ENCODE measurements at regions not wholly inside any gene's neighbourhood (a gene's known extent, or its start where the extent isn't known, plus 50 kb on each side); places are given as distances from the start of the nearest gene placed in this dataset.
A peak's percentile ranks its signal among the peaks of the same experiment; 100 is the strongest.

GRCh38 chr6:156647140-156647784 is 129.9 kb upstream of the ARID1B start:
- Mint-ChIP-seq H3K27ac (no peak overlapping the region), H3K4me3 (peak overlapping the region; percentile 5), H3K4me1 (peaks cover 18% of the 10 kb centered on the region), H3K36me3 (ENCODE audit: low read depth) (no peaks in the 10 kb centered on the region), H3K9me3 (no peaks in the 10 kb centered on the region), H3K27me3 (peaks cover 19% of the 10 kb centered on the region)
- no peak for DNase-seq
- ATAC-seq: no peak

GRCh38 chr6:156646496-156646895 is 130.7 kb upstream of the ARID1B start:
- Mint-ChIP-seq H3K4me1 (peaks cover 18% of the 10 kb centered on the region), H3K4me3 (no peak overlapping the region), H3K36me3 (ENCODE audit: low read depth) (no peaks in the 10 kb centered on the region), H3K9me3 (no peaks in the 10 kb centered on the region), H3K27ac (no peak overlapping the region), H3K27me3 (peaks cover 19% of the 10 kb centered on the region)
- ATAC-seq: no peak
- no peak for DNase-seq

GRCh38 chr6:156645097-156645496 is 132.1 kb upstream of the ARID1B start:
- peaks cover 18% of the 10 kb centered on the region for H3K4me1 Mint-ChIP-seq
- ATAC-seq: no peak
- no peak for DNase-seq
- no peaks in the 10 kb centered on the region for H3K9me3 Mint-ChIP-seq
- H3K36me3 Mint-ChIP-seq (ENCODE audit: low read depth): no peaks in the 10 kb centered on the region
- H3K4me3 Mint-ChIP-seq: no peak overlapping the region
- no peak overlapping the region for H3K27ac Mint-ChIP-seq
- peaks cover 19% of the 10 kb centered on the region for H3K27me3 Mint-ChIP-seq

GRCh38 chr6:156639009-156639721 is 138.0 kb upstream of the ARID1B start:
- DNase-seq (no peak), ATAC-seq (no peak)
- Mint-ChIP-seq H3K36me3 (ENCODE audit: low read depth) (no peaks in the 10 kb centered on the region), H3K27me3 (no peaks in the 10 kb centered on the region), H3K4me3 (no peak overlapping the region), H3K27ac (no peak overlapping the region), H3K9me3 (no peaks in the 10 kb centered on the region), H3K4me1 (peaks cover 11% of the 10 kb centered on the region)

- Mint-ChIP-seq H3K27me3 (no peaks in the 10 kb centered on the region), H3K9me3 (no peaks in the 10 kb centered on the region), H3K4me3 (no peak overlapping the region), H3K36me3 (ENCODE audit: low read depth) (no peaks in the 10 kb centered on the region), H3K4me1 (peaks cover 13% of the 10 kb centered on the region), H3K27ac (no peak overlapping the region)
- ATAC-seq (no peak), DNase-seq (no peak)
Observed at GRCh38 chr6:156638581-156638980, 138.6 kb upstream of the ARID1B start.

GRCh38 chr6:156634951-156635371 is 142.2 kb upstream of the ARID1B start:
- no peaks in the 10 kb centered on the region for H3K27me3 Mint-ChIP-seq
- H3K27ac Mint-ChIP-seq: no peak overlapping the region
- ATAC-seq: no peak
- DNase-seq: no peak
- H3K36me3 Mint-ChIP-seq (ENCODE audit: low read depth): no peaks in the 10 kb centered on the region
- no peak overlapping the region for H3K4me3 Mint-ChIP-seq
- no peaks in the 10 kb centered on the region for H3K9me3 Mint-ChIP-seq
- peaks cover 17% of the 10 kb centered on the region for H3K4me1 Mint-ChIP-seq

- no peak for ATAC-seq
- no peak for DNase-seq
- Mint-ChIP-seq H3K27me3 (no peaks in the 10 kb centered on the region), H3K9me3 (no peaks in the 10 kb centered on the region), H3K36me3 (ENCODE audit: low read depth) (no peaks in the 10 kb centered on the region), H3K27ac (no peak overlapping the region), H3K4me3 (no peak overlapping the region), H3K4me1 (peaks cover 17% of the 10 kb centered on the region)
Observed at GRCh38 chr6:156634048-156634447, 143.1 kb upstream of the ARID1B start.

- Mint-ChIP-seq H3K27me3 (no peaks in the 10 kb centered on the region), H3K36me3 (ENCODE audit: low read depth) (no peaks in the 10 kb centered on the region), H3K9me3 (no peaks in the 10 kb centered on the region), H3K4me1 (peaks cover 17% of the 10 kb centered on the region), H3K27ac (no peak overlapping the region), H3K4me3 (no peak overlapping the region)
- DNase-seq: no peak
- no peak for ATAC-seq
Observed at GRCh38 chr6:156633291-156633690, 143.9 kb upstream of the ARID1B start.

- Mint-ChIP-seq H3K27ac (no peak overlapping the region), H3K4me3 (no peak overlapping the region), H3K36me3 (ENCODE audit: low read depth) (no peaks in the 10 kb centered on the region), H3K4me1 (peaks cover 17% of the 10 kb centered on the region), H3K9me3 (no peaks in the 10 kb centered on the region), H3K27me3 (no peaks in the 10 kb centered on the region)
- DNase-seq (no peak), ATAC-seq (no peak)
Observed at GRCh38 chr6:156630613-156631302, 146.4 kb upstream of the ARID1B start.

GRCh38 chr6:156628805-156629204 is 148.4 kb upstream of the ARID1B start:
- H3K27ac Mint-ChIP-seq: no peak overlapping the region
- H3K27me3 Mint-ChIP-seq: no peaks in the 10 kb centered on the region
- ATAC-seq (no peak), DNase-seq (no peak)
- H3K36me3 Mint-ChIP-seq (ENCODE audit: low read depth): no peaks in the 10 kb centered on the region
- no peaks in the 10 kb centered on the region for H3K9me3 Mint-ChIP-seq
- H3K4me1 Mint-ChIP-seq: peaks cover 3% of the 10 kb centered on the region
- H3K4me3 Mint-ChIP-seq: no peak overlapping the region

GRCh38 chr6:156627524-156627923 is 149.7 kb upstream of the ARID1B start:
- Mint-ChIP-seq H3K27me3 (no peaks in the 10 kb centered on the region), H3K9me3 (no peaks in the 10 kb centered on the region), H3K4me3 (no peak overlapping the region), H3K36me3 (ENCODE audit: low read depth) (no peaks in the 10 kb centered on the region), H3K4me1 (no peaks in the 10 kb centered on the region), H3K27ac (no peak overlapping the region)
- no peak for ATAC-seq
- DNase-seq: no peak

GRCh38 chr6:156622185-156622584 is 155.0 kb upstream of the ARID1B start:
- ATAC-seq: no peak
- no peaks in the 10 kb centered on the region for H3K4me1 Mint-ChIP-seq
- no peaks in the 10 kb centered on the region for H3K36me3 Mint-ChIP-seq (ENCODE audit: low read depth)
- no peaks in the 10 kb centered on the region for H3K9me3 Mint-ChIP-seq
- no peak overlapping the region for H3K27ac Mint-ChIP-seq
- H3K4me3 Mint-ChIP-seq: no peak overlapping the region
- no peaks in the 10 kb centered on the region for H3K27me3 Mint-ChIP-seq
- no peak for DNase-seq

GRCh38 chr6:156620331-156620730 is 156.8 kb upstream of the ARID1B start:
- no peak overlapping the region for H3K27ac Mint-ChIP-seq
- H3K4me1 Mint-ChIP-seq: no peaks in the 10 kb centered on the region
- no peaks in the 10 kb centered on the region for H3K27me3 Mint-ChIP-seq
- no peaks in the 10 kb centered on the region for H3K9me3 Mint-ChIP-seq
- H3K4me3 Mint-ChIP-seq: no peak overlapping the region
- no peak for ATAC-seq
- DNase-seq: no peak
- no peaks in the 10 kb centered on the region for H3K36me3 Mint-ChIP-seq (ENCODE audit: low read depth)

- Mint-ChIP-seq H3K9me3 (peaks cover 11% of the 10 kb centered on the region), H3K4me3 (no peak overlapping the region), H3K36me3 (ENCODE audit: low read depth) (peaks cover 2% of the 10 kb centered on the region), H3K4me1 (no peaks in the 10 kb centered on the region), H3K27ac (no peak overlapping the region), H3K27me3 (no peaks in the 10 kb centered on the region)
- DNase-seq (no peak), ATAC-seq (no peak)
Observed at GRCh38 chr6:156618600-156619205, 158.5 kb upstream of the ARID1B start.

GRCh38 chr6:156617941-156618340 is 159.2 kb upstream of the ARID1B start:
- no peak for ATAC-seq
- Mint-ChIP-seq H3K9me3 (peaks cover 19% of the 10 kb centered on the region), H3K27ac (no peak overlapping the region), H3K4me3 (no peak overlapping the region), H3K36me3 (ENCODE audit: low read depth) (peaks cover 5% of the 10 kb centered on the region), H3K4me1 (no peaks in the 10 kb centered on the region), H3K27me3 (no peaks in the 10 kb centered on the region)
- DNase-seq: no peak

All from activated naive CD8-positive, alpha-beta T cell treated with anti-CD3 and anti-CD28 coated beads, Interleukin-2, amount 50 U/mL, for 24 hours (primary cell).